GM18858 (cell line): ENCODE measurements at regions not wholly inside any gene's neighbourhood (a gene's known extent, or its start where the extent isn't known, plus 50 kb on each side); places are given as distances from the start of the nearest gene placed in this dataset.
"Not testable (repeated sequence)": the region's sequence is repeated elsewhere in the genome, so short reads cannot be mapped to it uniquely, and the experiment has no call there.

Experiments
- ATAC-seq: cut with Tn5 transposase; IDR thresholded peaks from one replicate; pipeline ENCODE4 v1.9.1; 2021; ENCODE audit not compliant: unreplicated experiment

- no peak for ATAC-seq
These were observed 252.4 kb upstream of the PHF14 start for GRCh38 chr7:10721289-10721688.

DNA sequence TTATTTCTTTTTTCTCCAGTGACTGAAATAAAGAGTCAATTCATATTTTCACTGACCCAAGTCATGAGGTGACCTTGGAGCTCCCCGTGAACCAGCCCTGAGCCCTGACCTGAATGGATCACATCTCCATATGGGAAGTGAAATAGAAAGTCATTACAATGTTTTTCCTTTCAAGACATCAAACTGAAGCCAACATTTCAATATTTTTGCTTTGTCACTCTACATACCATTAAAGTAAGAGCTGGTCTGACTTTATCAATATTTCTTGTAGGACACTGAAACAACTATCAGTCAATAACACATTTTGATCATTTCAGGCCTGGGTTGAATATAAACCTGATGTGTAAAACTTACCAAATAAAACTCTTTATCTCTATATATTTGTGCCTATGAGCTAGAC lies 249.8 kb upstream of the PHF14 start:
- no peak for ATAC-seq

GRCh38 chr7:10724449-10724848 lies 249.2 kb upstream of the PHF14 start:
- ATAC-seq, result no peak

DNA sequence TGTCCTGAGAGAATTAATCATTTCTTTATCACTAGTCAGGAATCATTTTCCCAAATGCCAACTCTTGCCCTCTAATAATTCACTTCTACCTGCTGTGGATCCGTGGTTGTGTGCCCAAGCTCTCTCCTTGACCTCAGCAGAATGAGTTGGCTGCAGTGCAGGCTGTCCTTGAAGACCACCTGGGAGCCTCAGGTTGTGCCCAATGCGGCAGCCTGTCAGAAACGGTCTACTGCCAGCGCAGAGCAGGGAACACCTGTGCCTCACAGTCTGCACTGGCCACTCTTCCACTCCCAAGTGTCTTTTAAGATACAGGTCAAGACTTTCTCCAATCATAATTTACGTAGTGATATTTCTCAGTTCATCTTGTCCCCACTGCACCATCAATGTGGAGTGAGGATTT lies 246.0 kb upstream of the PHF14 start:
- no peak for ATAC-seq

DNA sequence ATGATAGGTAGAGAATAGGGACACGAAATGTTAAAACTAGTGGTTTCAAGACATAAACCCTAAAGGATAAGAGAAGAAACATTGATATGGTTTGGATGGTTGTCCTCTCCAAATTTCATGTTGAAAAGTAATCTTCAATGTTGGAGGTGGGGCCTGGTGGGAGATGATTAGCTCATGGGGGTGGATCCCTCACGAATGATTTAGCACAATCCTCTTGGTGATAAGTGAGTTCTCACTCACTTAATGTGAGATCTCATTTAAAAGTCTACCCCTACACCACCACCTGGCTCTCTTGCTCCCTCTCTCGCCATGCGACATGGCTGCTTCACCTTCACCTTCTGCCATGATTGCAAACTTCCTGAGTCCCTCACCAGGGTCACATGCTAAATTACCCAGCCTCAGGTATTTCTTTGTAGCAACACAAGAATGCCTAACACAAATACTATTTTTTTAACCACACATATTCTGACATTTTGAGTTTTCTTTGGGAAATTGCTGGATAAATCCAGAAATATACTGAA lies 242.4 kb upstream of the PHF14 start:
- ATAC-seq, result no peak

DNA sequence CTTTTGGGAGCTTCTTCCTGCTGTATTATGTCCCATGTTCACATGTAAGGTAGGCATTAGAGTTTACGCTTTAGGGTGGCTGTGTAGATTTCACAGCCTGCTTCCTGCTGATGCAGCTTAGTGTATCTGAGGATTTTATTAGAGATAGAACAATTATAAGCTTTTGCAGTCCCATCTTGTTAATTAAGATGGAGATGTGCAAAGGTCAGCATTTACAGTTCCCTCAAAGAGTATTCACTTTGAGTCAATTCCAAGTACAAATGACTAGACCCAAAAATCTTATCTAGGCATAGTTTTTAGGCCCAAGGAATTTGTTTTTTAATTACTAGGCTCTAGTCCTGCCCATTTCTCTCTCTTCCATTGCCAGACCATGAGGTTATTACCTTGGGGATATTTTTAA lies 239.9 kb upstream of the PHF14 start:
- no peak for ATAC-seq

- no peak for ATAC-seq
These were observed 239.1 kb upstream of the PHF14 start for GRCh38 chr7:10734595-10734994.

DNA sequence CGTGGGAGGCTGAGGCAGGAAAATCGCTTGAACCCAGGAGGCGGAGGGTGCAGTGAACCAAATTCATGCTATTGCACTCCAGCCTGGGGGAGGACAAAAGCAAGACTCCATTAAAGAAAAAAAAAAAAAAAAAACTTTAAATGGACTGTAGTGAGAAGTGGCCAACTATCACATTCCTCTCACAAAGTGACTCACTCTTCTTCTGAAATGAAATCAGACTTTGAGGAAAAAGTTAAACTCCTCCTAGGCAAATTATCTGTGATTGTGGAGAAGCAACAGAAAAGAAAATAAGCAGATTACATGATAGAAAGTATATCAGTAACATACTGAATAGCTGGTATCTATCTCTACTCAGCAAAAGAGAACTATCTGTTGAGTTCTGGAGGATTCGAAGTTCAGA lies 234.3 kb upstream of the PHF14 start:
- ATAC-seq, result no peak

GRCh38 chr7:10740805-10741204 lies 232.9 kb upstream of the PHF14 start:
- no peak for ATAC-seq

DNA sequence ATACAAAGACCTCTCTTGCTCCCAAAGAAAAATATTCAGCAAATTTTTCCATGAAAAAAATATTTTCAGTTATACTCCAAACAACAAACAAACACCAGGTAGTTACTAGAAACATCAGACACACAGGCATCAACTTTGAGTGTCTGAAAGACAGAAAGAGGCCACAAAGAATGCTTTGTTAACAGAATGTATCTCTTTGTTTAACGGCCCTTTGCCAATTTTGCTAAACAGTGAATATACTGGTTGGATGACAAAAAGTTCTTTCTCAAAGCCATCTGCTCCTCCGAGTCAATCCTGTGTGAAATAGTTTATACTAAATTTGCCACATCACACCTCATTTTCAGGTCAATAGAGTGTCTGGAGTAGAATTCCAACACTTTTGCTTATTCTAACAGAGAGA lies 216.7 kb upstream of the PHF14 start:
- ATAC-seq, result no peak

DNA sequence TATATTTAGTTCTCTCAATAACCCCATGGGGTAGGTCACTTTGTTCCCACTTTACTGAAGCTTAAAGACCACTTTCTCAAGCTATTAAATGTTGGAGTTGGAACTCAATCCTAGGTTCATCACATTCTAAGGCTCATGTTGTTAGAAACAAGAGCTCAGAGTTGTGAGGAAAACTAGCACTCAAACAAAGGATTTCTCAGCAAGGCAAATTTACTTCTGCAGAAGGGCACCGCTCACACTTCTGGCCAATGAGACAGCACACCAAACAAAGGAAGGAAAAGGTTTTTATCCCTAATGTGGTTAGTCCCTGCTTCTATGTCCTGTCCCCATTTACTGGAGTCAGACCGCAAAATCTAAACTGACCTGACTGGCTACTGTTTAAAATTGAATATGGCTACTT lies 214.6 kb upstream of the PHF14 start:
- ATAC-seq, result no peak

GRCh38 chr7:10767771-10768170 lies 205.9 kb upstream of the PHF14 start:
- ATAC-seq, result no peak

DNA sequence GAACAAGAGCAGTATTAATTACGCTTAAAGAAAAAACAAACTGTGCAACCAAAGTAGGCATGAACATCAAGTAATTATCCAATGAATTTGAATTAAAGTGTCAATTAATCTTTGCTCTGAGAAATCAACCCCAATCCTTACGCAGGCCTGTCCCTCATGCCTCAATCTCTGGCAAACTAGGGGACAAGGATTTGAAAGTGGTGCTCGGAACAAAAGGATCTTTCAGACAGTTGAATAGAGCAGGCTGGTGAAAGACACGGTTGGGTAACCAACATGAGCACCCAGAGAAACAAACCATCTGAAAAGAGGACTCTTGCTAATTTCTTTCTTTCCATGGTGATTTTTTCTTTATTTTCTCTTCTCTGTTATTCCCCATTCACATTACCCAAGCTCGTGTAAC lies 203.5 kb upstream of the PHF14 start:
- ATAC-seq, result no peak

DNA sequence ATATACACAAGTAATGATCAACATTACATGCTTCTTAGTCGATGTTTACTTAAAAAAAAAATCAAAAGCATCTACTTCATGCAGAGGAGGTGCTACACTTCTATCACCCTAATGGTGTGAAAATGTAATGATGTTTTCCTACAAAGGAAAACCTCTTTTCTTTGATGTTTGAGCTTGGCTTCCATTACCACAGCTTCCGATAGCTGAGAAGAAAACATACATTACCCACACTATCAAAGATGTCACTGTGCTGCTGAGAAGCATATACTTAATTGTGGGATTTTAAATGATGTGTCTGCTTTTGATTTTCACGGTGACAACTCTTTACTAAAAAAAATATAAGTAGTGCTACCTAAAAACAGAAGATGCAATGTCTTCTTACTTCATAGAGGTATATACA lies 200.2 kb upstream of the PHF14 start:
- no peak for ATAC-seq

GRCh38 chr7:10779465-10780399 lies 193.9 kb upstream of the PHF14 start:
- ATAC-seq, result no peak

- no peak for ATAC-seq
These were observed 193.3 kb upstream of the PHF14 start for GRCh38 chr7:10780400-10780747.

DNA sequence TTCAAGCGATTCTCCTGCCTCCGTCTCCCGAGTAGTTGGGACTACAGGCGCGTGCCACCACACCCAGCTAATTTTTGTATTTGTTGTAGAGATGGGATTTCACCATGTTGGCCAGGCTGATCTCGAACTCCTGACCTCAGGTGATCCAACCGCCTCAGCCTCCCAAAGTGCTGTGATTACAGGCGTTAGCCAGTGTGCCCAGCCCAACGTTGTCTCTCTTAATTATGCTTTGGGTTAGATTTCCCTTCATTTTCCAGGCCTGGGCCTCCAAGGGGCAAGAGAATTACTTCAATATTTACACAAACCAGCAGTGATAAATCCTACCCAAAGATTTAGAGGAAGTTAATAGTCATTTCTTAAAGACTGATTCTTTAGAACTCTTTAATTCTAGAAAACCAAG lies 186.7 kb upstream of the PHF14 start:
- ATAC-seq, result not testable (repeated sequence)

DNA sequence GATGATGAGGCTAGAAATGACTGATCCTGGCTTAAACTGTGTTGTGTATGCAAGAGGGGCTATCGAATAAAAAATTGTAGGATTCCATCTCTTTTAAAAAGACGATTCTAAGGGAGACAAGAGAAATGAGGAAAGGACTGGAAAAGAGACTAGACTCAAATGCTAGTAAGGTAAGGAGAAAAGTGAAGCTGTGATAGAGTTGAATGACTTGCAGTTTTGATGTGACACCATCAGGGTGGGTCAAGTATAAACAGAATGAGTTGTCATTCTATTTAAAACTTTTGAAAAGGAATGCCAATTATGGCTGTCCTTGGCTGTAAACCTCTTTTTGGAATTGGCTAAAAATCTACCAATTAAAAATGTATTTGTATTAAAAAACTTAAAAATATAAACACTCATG lies 184.5 kb upstream of the PHF14 start:
- no peak for ATAC-seq

GRCh38 chr7:10790910-10791309 lies 182.8 kb upstream of the PHF14 start:
- ATAC-seq, result no peak

DNA sequence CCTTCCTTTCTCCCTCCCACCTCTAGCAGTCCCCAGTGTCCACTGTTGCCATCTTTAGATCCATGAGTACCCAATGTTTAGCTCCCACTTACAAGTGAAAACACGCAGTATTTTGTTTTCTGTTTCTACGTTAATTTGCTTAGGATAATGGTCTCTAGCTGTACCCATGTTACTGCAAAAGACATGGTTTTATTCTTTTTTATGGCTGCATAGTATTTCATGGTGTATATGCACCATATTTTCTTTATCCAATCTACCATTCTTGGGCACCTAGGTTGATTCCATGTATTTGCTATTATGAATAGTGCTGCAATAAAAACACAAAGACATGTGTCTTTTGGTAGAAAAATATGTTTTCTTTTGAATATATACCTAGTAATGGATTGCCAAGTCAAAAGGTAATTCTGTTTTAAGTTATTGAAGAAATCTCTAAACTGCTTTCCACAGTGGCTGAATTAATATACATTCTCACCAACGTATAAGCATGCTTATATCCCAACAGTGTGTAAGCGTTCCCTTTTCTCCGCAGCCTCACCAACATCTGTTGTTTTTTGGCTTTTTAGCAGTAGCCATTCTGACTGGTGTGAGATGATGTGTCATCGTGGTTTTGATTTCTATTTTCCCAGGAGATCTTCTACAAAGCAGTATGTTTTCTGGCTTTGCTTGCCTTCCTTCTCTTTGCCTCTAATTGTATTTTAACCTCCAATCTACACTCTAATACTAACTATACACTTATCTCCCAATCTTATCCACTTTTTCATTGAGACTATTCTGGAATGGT lies 179.5 kb upstream of the PHF14 start:
- no peak for ATAC-seq

GRCh38 chr7:10797157-10797556 lies 176.5 kb upstream of the PHF14 start:
- ATAC-seq, result no peak

DNA sequence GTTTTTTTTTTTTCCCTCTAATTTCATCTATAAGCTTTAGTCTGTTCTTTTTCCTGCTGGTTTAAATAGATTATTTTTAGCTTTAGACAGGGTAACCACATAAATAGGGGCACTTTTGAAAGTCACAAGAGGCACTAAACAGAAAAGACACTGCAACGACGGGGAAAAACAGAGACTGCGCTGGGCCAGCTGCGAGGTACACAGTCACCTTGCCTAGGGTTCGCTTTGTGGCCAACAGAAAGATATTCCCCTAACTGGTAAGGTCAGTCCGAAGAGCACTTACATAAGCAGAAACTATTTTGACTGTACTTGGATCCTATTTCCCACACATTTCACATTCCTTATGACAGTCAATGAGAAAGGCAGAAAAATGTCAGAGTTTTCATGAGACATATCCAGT lies 175.6 kb upstream of the PHF14 start:
- no peak for ATAC-seq
